ENCODE measurements at regions not wholly inside any gene's neighbourhood (a gene's known extent, or its start where the extent isn't known, plus 50 kb on each side); places are given as distances from the start of the nearest gene placed in this dataset.
"Not testable (repeated sequence)": the region's sequence is repeated elsewhere in the genome, so short reads cannot be mapped to it uniquely, and the experiment has no call there.

GRCh38 chr2:150214626-150215025 lies 272.8 kb downstream of the RND3 start:
- no peak for DNase-seq (ENCODE audit: low read depth)

- no peak for DNase-seq (ENCODE audit: low read depth)
These were observed 274.7 kb downstream of the RND3 start for GRCh38 chr2:150212722-150213171.

GRCh38 chr2:150211164-150211631 lies 276.3 kb downstream of the RND3 start:
- DNase-seq (ENCODE audit: low read depth): no peak

- no peak for DNase-seq (ENCODE audit: low read depth)
These were observed 277.7 kb downstream of the RND3 start for GRCh38 chr2:150209746-150210145.

- no peak for DNase-seq (ENCODE audit: low read depth)
These were observed 278.8 kb downstream of the RND3 start for GRCh38 chr2:150208689-150209088.

- DNase-seq (ENCODE audit: low read depth): no peak
These were observed 279.5 kb downstream of the RND3 start for GRCh38 chr2:150207979-150208378.

- DNase-seq (ENCODE audit: low read depth): peak; percentile 7
These were observed 283.0 kb downstream of the RND3 start for GRCh38 chr2:150204451-150204850.

GRCh38 chr2:150194816-150195215 lies 292.7 kb downstream of the RND3 start:
- DNase-seq (ENCODE audit: low read depth): not testable (repeated sequence)

GRCh38 chr2:150192701-150193100 lies 294.8 kb downstream of the RND3 start:
- no peak for DNase-seq (ENCODE audit: low read depth)

GRCh38 chr2:150191349-150191748 lies 296.1 kb downstream of the RND3 start:
- DNase-seq (ENCODE audit: low read depth): peak; percentile 39

- DNase-seq (ENCODE audit: low read depth): no peak
These were observed 296.9 kb downstream of the RND3 start for GRCh38 chr2:150190546-150190945.

GRCh38 chr2:150188800-150189199 lies 298.7 kb downstream of the RND3 start:
- DNase-seq (ENCODE audit: low read depth): no peak

GRCh38 chr2:150188177-150188576 lies 299.3 kb downstream of the RND3 start:
- no peak for DNase-seq (ENCODE audit: low read depth)

GRCh38 chr2:150182566-150183235 lies 304.8 kb downstream of the RND3 start:
- no peak for DNase-seq (ENCODE audit: low read depth)

GRCh38 chr2:150178591-150178990 lies 308.9 kb downstream of the RND3 start:
- DNase-seq (ENCODE audit: low read depth): no peak

- no peak for DNase-seq (ENCODE audit: low read depth)
These were observed 312.5 kb downstream of the RND3 start for GRCh38 chr2:150174971-150175421.

GRCh38 chr2:150174056-150174805 lies 313.2 kb downstream of the RND3 start:
- DNase-seq (ENCODE audit: low read depth): no peak

- DNase-seq (ENCODE audit: low read depth): no peak
These were observed 316.4 kb downstream of the RND3 start for GRCh38 chr2:150171065-150171548.

GRCh38 chr2:150169237-150169629 lies 318.2 kb downstream of the RND3 start:
- DNase-seq (ENCODE audit: low read depth): peak; percentile 15

GRCh38 chr2:150168595-150169236 lies 318.8 kb downstream of the RND3 start:
- no peak for DNase-seq (ENCODE audit: low read depth)

GRCh38 chr2:150167711-150168110 lies 319.8 kb downstream of the RND3 start:
- DNase-seq (ENCODE audit: low read depth): peak; percentile 67

All from HT1080 (cell line).